DND-41 (cell line): ENCODE measurements at regions not wholly inside any gene's neighbourhood (a gene's known extent, or its start where the extent isn't known, plus 50 kb on each side); places are given as distances from the start of the nearest gene placed in this dataset.

Experiments used
- EZH2 ChIP-seq: IDR thresholded peaks from 3 replicates; pipeline ENCODE4 v1.6.1; 2012; ENCODE audit warnings: borderline replicate concordance, low read depth, mild to moderate bottlenecking, moderate library complexity, low read length, inconsistent platforms; ENCODE audit not compliant: severe bottlenecking
- TF ChIP-seq, protein P1 (sequence below): IDR thresholded peaks from 2 replicates; pipeline ENCODE4 v1.5.1; 2012; ENCODE audit warnings: borderline replicate concordance, low read length, moderate library complexity, mild to moderate bottlenecking; ENCODE audit not compliant: poor library complexity, severe bottlenecking; ENCODE audit errors: extremely low read depth

DNA sequence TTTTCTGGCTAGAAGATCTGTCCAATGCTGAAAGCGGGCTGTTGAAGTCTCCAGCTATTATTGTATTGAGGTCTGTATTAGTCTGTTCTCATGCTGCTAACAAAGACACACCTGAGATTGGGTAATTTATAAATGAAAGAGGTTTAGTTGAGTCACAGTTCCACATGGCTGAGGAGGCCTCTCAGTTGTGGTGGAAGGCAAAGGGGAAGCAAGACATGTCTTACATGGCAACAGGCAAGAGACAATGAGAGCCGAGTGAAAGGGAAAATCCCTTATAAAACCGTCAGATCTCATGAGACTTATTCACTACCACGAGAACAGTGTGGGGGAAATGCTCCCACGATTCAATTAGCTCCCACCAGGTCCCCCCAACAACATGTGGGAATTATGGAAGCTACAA lies 980.4 kb downstream of the SLITRK5 start:
- TF ChIP-seq, protein P1, sequence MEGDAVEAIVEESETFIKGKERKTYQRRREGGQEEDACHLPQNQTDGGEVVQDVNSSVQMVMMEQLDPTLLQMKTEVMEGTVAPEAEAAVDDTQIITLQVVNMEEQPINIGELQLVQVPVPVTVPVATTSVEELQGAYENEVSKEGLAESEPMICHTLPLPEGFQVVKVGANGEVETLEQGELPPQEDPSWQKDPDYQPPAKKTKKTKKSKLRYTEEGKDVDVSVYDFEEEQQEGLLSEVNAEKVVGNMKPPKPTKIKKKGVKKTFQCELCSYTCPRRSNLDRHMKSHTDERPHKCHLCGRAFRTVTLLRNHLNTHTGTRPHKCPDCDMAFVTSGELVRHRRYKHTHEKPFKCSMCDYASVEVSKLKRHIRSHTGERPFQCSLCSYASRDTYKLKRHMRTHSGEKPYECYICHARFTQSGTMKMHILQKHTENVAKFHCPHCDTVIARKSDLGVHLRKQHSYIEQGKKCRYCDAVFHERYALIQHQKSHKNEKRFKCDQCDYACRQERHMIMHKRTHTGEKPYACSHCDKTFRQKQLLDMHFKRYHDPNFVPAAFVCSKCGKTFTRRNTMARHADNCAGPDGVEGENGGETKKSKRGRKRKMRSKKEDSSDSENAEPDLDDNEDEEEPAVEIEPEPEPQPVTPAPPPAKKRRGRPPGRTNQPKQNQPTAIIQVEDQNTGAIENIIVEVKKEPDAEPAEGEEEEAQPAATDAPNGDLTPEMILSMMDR = no peak
- TF ChIP-seq EZH2 = no peak
